Choroid plexus epithelial cell (primary cell): ENCODE measurements at regions not wholly inside any gene's neighbourhood (a gene's known extent, or its start where the extent isn't known, plus 50 kb on each side); places are given as distances from the start of the nearest gene placed in this dataset.

Source experiments
- DNase-seq: peaks from one replicate; pipeline ENCODE4 v3.0.0-alpha.2; 2010; ENCODE audit warnings: low read depth
- H3K4me3 ChIP-seq: 2 replicates; pipeline ENCODE4 v1.5.1; 2011; ENCODE audit warnings: low read depth, mild to moderate bottlenecking, control low read depth, low read length, moderate library complexity
- CTCF ChIP-seq: conservative IDR thresholded peaks from 2 replicates; pipeline ENCODE4 v1.5.1; 2011; ENCODE audit warnings: low read depth, mild to moderate bottlenecking, control low read depth, inconsistent platforms, low read length, moderate library complexity

- DNase-seq, result no peak
- TF ChIP-seq CTCF, result no peak
These were observed 129.2 kb upstream of the ARHGAP5 start for GRCh38 chr14:31947680-31948595.

GRCh38 chr14:31949709-31950108 lies 127.4 kb upstream of the ARHGAP5 start:
- DNase-seq, result no peak
- no peak for TF ChIP-seq CTCF
- no peak overlapping the region for H3K4me3 ChIP-seq

More at GRCh38 chr14:31947680-31948595, 129.2 kb upstream of the ARHGAP5 start:
- no peak overlapping the region for H3K4me3 ChIP-seq

- DNase-seq, result no peak
- H3K4me3 ChIP-seq, result no peak overlapping the region
- no peak for TF ChIP-seq CTCF
These were observed 126.8 kb upstream of the ARHGAP5 start for GRCh38 chr14:31950331-31950730.

GRCh38 chr14:31950764-31951637 lies 126.1 kb upstream of the ARHGAP5 start:
- no peak overlapping the region for H3K4me3 ChIP-seq
- no peak for TF ChIP-seq CTCF
- DNase-seq, result peak; percentile 53

GRCh38 chr14:31951638-31951964 lies 125.5 kb upstream of the ARHGAP5 start:
- DNase-seq, result no peak
- H3K4me3 ChIP-seq, result no peak overlapping the region
- TF ChIP-seq CTCF, result no peak

- no peak overlapping the region for H3K4me3 ChIP-seq
- TF ChIP-seq CTCF, result no peak
- no peak for DNase-seq
These were observed 124.5 kb upstream of the ARHGAP5 start for GRCh38 chr14:31952573-31952972.
